Muscle layer of duodenum (tissue), 2 donors: ENCODE measurements at regions not wholly inside any gene's neighbourhood (a gene's known extent, or its start where the extent isn't known, plus 50 kb on each side); places are given as distances from the start of the nearest gene placed in this dataset.

Source experiments
- H3K27ac ChIP-seq: one replicate; pipeline ENCODE4 v1.7.0; 2013; ENCODE audit warnings: mild to moderate bottlenecking, low read length
- H3K27me3 ChIP-seq: one replicate; pipeline ENCODE4 v1.7.0; 2013; ENCODE audit warnings: low read depth, mild to moderate bottlenecking, control low read depth, low read length
- H3K36me3 ChIP-seq, 2 donors: one replicate each; pipeline ENCODE4 v1.7.0; 2013; ENCODE audit warnings: low read length in 2 of 2, control low read depth in 1 of 2, mild to moderate bottlenecking in 1 of 2; ENCODE audit not compliant: insufficient read depth in 2 of 2, control insufficient read depth in 1 of 2
- H3K4me1 ChIP-seq, 2 donors: one replicate each; pipeline ENCODE4 v1.7.0; 2013; ENCODE audit warnings: low read length in 2 of 2, mild to moderate bottlenecking in 2 of 2, control low read depth in 1 of 2, moderate library complexity in 1 of 2; ENCODE audit not compliant: insufficient read depth in 2 of 2, control insufficient read depth in 1 of 2
- H3K4me3 ChIP-seq, 2 donors: one replicate each; pipeline ENCODE4 v1.7.0; 2013; ENCODE audit warnings: low read length in 2 of 2, low read depth in 1 of 2, mild to moderate bottlenecking in 1 of 2
- H3K9me3 ChIP-seq, 2 donors: one replicate each; pipeline ENCODE4 v1.7.0; 2013; ENCODE audit warnings: low read length in 2 of 2, control low read depth in 1 of 2, mild to moderate bottlenecking in 1 of 2; ENCODE audit not compliant: control insufficient read depth in 1 of 2
- donor health status: healthy.

DNA sequence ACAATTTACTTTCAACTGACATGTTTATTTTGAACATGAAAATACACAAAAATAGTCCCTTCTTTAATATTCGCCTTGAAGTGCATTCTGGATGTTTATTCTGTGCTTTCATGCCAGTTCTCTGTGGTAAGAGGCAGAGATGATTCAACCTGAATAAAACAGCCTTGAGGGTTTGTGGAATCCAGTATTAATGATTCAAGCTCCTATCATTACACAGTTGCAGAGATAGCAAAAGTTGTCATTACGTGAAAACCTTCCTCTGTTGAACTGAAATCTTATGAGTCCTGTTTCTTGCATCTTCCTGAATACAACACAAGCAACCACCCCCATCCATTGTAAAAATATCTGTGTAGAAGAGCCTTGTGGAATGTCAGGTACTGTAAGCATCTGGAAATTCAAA, 142.3 kb upstream of the HTR2A start:
- no peaks in the 10 kb centered on the region for H3K27me3 ChIP-seq
- no peak overlapping the region for H3K4me3 ChIP-seq
- H3K9me3 ChIP-seq: no peaks in the 10 kb centered on the region
- H3K27ac ChIP-seq: no peak overlapping the region
- H3K36me3 ChIP-seq: no peaks in the 10 kb centered on the region
- no peaks in the 10 kb centered on the region for H3K4me1 ChIP-seq

DNA sequence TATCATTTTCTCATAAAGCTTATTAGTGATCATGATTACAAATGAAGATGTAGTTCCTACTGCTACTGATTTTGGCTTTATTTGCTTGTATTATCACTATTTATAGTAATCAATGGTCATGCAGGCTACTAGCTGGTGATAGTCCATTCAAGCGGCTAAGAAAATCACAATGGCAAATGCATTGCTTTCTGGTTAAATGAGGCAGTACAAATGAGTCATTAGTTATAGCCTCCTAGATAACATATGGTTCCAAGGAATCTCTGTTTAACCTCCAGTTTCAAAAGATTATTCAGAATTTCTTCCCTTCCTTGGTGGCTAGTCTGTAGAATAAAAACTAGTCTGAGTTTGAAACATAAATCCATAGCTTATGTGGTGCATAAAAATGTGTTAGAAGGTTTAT, 141.3 kb upstream of the HTR2A start:
- H3K4me3 ChIP-seq: no peak overlapping the region

GRCh38 chr13:47036294-47037008, 139.6 kb upstream of the HTR2A start:
- Histone ChIP-seq H3K27me3 (no peaks in the 10 kb centered on the region), H3K36me3 (no peaks in the 10 kb centered on the region), H3K9me3 (no peaks in the 10 kb centered on the region), H3K4me3 (no peak overlapping the region), H3K27ac (no peak overlapping the region), H3K4me1 (no peaks in the 10 kb centered on the region)

More for the DNA sequence above, 141.3 kb upstream of the HTR2A start:
- H3K4me1 ChIP-seq: no peaks in the 10 kb centered on the region
- H3K27me3 ChIP-seq: no peaks in the 10 kb centered on the region
- no peaks in the 10 kb centered on the region for H3K36me3 ChIP-seq
- H3K27ac ChIP-seq: no peak overlapping the region
- no peaks in the 10 kb centered on the region for H3K9me3 ChIP-seq

- Histone ChIP-seq H3K36me3 (no peaks in the 10 kb centered on the region), H3K9me3 (no peaks in the 10 kb centered on the region), H3K4me1 (no peaks in the 10 kb centered on the region), H3K27ac (no peak overlapping the region), H3K4me3 (no peak overlapping the region), H3K27me3 (no peaks in the 10 kb centered on the region)
Observed at GRCh38 chr13:47033216-47033615, 136.4 kb upstream of the HTR2A start.

- Histone ChIP-seq H3K4me1 (no peaks in the 10 kb centered on the region), H3K9me3 (no peaks in the 10 kb centered on the region), H3K4me3 (no peak overlapping the region), H3K27me3 (no peaks in the 10 kb centered on the region), H3K27ac (no peak overlapping the region), H3K36me3 (no peaks in the 10 kb centered on the region)
Observed at GRCh38 chr13:47027780-47028437, 131.1 kb upstream of the HTR2A start.

GRCh38 chr13:47025791-47026447, 129.1 kb upstream of the HTR2A start:
- Histone ChIP-seq H3K4me3 (no peak overlapping the region), H3K9me3 (no peaks in the 10 kb centered on the region), H3K4me1 (no peaks in the 10 kb centered on the region), H3K36me3 (no peaks in the 10 kb centered on the region), H3K27ac (no peak overlapping the region), H3K27me3 (no peaks in the 10 kb centered on the region)

DNA sequence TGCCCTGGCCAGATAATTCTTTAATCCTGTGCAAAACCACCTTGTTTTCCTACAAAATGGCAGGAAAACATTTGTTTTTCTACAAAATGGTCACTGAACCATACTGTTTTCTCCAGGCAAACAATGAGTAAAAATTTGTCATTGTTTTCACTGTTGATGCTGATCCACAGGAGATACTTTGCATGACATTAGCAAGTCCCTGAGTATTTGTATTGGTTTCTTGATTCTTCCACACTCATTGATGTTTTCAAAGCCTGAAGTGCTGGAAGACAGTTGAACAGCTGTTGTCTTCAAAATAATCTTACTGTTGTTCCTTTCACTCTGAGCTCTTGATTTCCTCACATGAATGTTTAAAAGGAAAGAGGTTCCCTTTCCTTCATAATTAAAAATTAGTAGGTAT, 123.1 kb upstream of the HTR2A start:
- Histone ChIP-seq H3K27me3 (no peaks in the 10 kb centered on the region), H3K36me3 (no peaks in the 10 kb centered on the region), H3K4me3 (no peak overlapping the region), H3K4me1 (no peaks in the 10 kb centered on the region), H3K9me3 (peaks cover 0 to 4% of the 10 kb centered on the region in 2 donors), H3K27ac (no peak overlapping the region)

GRCh38 chr13:47017476-47017875, 120.6 kb upstream of the HTR2A start:
- Histone ChIP-seq H3K36me3 (no peaks in the 10 kb centered on the region), H3K27ac (no peak overlapping the region), H3K4me1 (no peaks in the 10 kb centered on the region), H3K4me3 (no peak overlapping the region), H3K9me3 (peaks cover 0 to 4% of the 10 kb centered on the region in 2 donors), H3K27me3 (no peaks in the 10 kb centered on the region)

- no peaks in the 10 kb centered on the region for H3K9me3 ChIP-seq
- no peaks in the 10 kb centered on the region for H3K4me1 ChIP-seq
- H3K4me3 ChIP-seq: no peak overlapping the region
- no peaks in the 10 kb centered on the region for H3K27me3 ChIP-seq
- H3K27ac ChIP-seq: no peak overlapping the region
- no peaks in the 10 kb centered on the region for H3K36me3 ChIP-seq
Observed at GRCh38 chr13:47008318-47008717, 111.5 kb upstream of the HTR2A start.

GRCh38 chr13:47005756-47006414, 109.0 kb upstream of the HTR2A start:
- Histone ChIP-seq H3K27ac (no peak overlapping the region), H3K9me3 (no peaks in the 10 kb centered on the region), H3K4me1 (no peaks in the 10 kb centered on the region), H3K4me3 (no peak overlapping the region), H3K36me3 (no peaks in the 10 kb centered on the region), H3K27me3 (no peaks in the 10 kb centered on the region)

GRCh38 chr13:47004540-47004939, 107.7 kb upstream of the HTR2A start:
- Histone ChIP-seq H3K27me3 (no peaks in the 10 kb centered on the region), H3K4me1 (no peaks in the 10 kb centered on the region), H3K4me3 (no peak overlapping the region), H3K9me3 (no peaks in the 10 kb centered on the region), H3K27ac (no peak overlapping the region), H3K36me3 (no peaks in the 10 kb centered on the region)
